GM18873 (cell line): ENCODE measurements at regions not wholly inside any gene's neighbourhood (a gene's known extent, or its start where the extent isn't known, plus 50 kb on each side); places are given as distances from the start of the nearest gene placed in this dataset.
"Not testable (repeated sequence)": the region's sequence is repeated elsewhere in the genome, so short reads cannot be mapped to it uniquely, and the experiment has no call there.

Experiments used
- ATAC-seq: cut with Tn5 transposase; IDR thresholded peaks from one replicate; pipeline ENCODE4 v1.9.1; 2021; ENCODE audit warnings: mild to moderate bottlenecking, moderate library complexity, moderate number of reproducible peaks; ENCODE audit not compliant: unreplicated experiment, low FRiP score

DNA sequence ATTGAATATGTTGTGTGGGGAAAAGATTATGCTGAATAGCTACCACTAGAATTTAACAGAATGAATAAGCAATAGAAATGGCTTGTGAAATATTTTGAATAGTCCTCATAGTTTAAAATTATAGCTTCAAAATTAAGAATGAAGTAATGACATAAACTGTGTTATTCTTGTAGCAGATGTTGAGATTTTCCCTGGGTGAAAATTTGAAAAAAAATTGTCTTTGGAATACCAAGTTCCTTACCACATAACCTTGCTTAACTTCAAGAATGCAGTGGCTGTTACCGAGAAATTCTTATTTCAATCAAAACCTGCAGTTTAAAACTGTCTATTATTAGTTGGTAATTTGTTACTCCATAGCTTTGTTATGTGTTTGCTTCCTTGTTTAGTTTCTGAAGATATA is 1268.6 kb downstream of the RAPGEF2 start:
- ATAC-seq, result no peak

DNA sequence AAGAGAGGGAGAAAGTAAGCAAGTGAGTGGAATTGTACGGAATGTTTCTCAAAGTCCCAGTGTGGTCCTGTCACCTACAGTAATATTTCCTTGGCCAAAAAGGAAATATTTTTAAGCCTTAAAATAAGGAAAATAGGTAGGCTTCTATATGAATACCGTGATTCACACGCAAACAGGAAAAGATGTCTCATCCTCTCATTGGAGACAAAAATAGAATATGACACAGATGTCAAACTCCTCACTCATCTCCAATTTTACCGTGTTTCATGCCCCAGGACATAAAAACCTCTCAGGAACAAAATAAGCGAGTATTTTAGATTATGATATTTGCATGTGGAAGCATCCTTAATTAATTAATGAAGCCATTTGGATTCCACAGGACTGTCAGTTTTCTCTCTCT is 1269.5 kb downstream of the RAPGEF2 start:
- no peak for ATAC-seq

DNA sequence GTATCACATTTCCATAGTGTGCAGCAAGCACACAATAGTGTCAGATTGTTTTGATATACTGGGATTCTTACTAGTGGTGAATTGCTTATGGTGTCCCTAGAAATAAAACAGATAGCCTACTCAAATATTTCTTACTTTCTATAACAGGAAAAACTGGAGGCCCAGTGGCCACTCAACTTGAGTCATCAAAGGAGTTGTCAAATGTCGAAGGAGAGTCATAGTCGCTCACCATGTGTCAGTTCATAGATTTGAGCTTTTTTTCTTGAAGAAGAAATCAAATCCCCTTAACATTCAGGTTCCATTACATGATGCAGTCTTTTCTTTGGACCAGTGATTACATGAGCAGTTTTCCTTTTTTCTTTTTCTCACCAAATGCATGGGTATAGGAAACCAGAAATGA is 1271.0 kb downstream of the RAPGEF2 start:
- ATAC-seq, result no peak

DNA sequence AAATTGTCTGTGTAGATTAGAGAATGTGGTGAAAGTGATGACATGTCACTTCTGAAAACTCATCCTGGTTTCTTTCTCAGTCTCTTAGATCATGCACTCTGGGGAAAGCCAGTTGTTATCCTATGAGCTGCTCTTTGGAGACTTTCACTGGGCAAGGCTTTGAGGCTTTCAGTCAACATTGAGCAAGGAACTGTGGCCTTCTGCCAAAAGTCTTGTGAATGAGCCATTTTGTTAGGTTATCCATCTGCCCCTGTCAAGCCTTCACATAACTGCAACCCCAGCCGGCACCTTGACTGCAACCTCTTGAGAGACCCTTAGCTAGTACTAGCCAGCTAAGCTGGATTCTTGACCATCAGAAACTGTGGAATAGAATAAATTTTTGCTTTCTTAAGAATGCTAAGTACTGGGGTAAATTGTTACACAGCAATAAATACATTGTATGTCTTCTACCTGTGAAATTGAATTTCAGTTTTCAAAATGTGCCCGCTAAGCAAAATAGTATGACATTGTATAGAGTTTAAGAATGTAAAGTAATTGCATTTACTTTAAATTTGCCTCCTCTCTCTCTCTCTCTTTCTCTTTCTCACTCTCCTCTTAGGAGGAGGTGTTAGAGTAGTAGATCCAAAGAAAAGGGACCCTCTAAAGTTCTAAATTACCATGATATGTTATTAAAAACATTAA is 1273.0 kb downstream of the RAPGEF2 start:
- ATAC-seq, result no peak

DNA sequence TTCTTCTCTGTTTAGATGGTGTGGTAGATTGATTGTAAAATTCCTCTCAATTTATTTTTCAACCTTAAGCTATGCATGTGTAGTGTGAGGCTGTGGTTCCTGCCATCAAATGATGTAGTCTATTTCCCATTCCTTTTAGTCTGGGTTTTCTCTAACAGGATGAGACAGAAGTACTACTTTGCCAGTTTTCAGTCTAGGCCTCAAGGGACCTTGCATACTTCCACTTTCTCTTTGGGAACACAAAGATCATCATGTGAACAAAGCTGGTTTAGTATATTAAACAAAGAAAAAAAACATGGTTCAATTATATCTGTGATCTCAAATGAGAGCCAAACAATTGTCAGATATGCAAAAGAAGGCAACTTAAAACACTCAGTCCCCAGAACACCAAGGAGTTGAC is 1284.0 kb downstream of the RAPGEF2 start:
- ATAC-seq, result no peak

DNA sequence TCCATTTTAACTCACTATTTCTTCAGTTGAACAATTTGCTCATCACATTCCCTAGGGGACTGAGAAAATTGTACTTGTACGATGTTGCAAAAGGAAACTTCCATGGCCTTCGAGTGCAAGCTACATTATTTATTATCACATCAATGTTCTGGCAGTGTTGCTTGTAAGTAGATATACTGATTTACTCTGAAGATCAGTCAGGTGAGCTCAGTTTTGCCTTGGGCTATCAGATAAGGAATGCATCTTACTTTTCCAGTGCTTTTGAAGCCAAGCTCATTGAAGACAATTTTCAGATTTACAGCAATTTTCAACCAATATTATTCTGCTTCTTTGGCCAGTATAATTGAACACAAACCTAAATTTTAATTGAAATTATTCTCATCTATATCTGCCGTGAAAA is 1296.9 kb downstream of the RAPGEF2 start:
- no peak for ATAC-seq

DNA sequence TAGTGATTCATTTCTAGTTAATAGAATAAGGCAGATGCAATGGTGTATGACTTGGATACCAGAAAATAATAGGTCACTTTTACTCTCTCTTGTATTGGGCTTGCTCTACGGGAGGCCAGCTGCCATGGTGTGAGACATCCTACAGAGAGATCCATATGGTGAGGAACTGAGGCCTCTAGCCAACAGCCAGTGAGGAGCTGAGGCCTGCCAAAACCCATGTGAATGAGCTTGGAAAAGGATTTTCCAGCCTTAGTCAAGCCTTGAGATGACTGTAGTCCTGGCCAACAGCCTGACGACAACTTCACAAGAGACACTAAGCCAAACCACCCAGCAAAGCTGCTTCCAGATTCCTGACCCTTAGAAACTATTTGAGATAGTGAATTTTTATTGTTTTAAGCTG is 1300.2 kb downstream of the RAPGEF2 start:
- no peak for ATAC-seq

DNA sequence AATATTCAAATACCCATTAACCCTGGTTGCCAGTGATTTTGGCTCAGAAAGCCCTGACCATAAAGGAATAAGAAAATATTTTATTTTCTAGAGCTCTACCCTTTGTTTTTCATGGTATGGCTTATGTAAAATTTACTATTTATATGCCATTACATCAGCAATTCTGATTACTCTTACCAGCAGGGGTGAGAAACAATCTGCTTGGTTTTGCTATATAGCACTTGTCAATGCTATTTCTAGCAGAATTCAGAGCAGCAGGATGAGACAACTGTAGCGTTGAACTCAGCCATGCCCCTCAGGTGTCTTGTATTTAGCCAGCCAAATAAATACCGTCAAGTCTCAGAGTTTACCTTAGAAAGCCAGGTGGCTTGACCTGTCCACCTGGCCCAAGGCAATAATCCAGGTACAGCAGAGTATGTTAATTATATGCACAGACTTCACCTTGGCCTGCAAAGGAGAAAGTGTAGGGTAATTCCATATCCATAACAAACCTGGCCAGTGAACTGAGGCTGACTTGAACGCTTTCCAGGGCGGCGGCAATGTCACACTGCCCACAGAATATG is 1303.5 kb downstream of the RAPGEF2 start:
- no peak for ATAC-seq

DNA sequence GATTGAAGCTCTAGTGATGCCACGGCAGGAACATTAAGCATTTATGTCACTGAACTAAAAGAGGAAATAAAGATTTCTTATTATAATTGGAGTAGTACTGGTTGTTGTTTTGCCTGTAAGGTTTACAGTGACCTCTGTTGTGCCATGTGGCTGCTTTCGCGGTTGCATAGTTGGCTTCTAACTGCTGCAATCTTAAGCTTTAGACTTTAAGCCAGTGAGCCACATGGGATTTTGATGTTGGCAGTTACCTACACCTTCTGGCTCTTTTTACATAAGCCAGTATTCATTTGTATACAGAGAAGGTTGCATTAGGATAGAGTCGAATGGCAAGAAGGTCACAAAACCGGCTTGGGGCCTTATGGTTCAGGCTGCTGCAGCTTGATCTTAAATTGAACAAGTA is 1311.6 kb downstream of the RAPGEF2 start:
- ATAC-seq, result no peak

DNA sequence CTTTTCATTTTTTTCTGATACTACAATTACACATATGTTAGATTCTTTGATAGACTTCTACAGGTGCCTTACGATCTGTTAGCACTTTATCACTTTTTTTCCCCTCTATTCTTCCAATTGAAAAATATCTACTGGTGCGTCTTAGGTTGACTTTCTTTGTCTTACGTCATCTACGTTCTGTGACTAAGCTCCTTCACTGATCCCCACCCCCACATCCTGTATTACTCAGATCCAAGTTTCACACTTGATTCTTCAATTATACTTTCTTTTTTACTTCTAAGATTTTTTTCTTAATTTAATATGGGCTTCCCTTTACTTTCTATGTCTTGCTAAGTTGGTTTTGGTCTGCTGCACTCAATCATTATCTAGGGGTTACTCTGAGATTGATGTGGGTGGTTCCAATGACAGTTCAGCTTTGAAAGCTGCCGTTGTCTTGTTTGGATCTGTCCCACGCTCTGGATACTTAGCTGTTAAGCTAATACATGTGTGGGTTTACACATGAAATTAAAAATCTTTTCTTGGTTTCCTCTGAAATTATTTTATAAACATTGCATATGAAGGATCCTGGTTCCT is 1321.1 kb downstream of the RAPGEF2 start:
- ATAC-seq, result no peak

DNA sequence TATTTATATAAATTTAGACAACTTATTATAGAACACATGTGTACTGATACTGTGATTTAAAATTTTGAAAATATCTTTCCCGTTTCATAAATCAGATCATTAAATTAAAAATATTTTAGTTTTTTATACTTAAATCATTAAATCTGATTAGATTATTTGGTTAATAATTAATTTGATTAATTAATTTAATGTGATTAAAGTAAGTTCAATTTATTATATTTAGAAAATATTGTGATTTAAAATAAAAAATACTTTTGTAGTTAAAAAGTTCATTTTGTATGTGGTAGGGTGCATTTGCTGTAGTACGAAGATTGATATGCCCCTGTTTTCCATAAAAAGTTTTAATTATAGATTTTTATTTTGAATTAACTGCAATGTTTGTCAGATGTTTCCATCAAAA is 1323.4 kb downstream of the RAPGEF2 start:
- no peak for ATAC-seq

DNA sequence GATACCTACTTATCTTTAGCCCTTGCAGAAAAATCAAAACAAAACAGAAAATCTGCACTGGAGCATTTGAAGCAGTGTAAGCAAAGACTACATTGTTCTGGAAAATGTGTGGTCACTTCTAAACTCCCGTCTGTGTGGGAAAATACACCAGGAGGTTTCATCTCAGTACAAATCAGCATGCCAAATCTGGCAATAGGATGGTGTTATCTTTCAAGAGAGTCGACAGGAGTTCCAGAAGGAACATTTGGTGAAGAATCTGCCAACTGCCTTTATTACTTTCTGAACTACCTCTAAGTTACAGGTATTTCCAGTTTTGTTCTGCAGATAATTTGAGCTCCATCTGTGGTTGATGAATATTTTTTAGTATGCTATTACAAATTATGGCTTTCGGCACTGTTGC is 1348.0 kb downstream of the RAPGEF2 start:
- ATAC-seq, result no peak

DNA sequence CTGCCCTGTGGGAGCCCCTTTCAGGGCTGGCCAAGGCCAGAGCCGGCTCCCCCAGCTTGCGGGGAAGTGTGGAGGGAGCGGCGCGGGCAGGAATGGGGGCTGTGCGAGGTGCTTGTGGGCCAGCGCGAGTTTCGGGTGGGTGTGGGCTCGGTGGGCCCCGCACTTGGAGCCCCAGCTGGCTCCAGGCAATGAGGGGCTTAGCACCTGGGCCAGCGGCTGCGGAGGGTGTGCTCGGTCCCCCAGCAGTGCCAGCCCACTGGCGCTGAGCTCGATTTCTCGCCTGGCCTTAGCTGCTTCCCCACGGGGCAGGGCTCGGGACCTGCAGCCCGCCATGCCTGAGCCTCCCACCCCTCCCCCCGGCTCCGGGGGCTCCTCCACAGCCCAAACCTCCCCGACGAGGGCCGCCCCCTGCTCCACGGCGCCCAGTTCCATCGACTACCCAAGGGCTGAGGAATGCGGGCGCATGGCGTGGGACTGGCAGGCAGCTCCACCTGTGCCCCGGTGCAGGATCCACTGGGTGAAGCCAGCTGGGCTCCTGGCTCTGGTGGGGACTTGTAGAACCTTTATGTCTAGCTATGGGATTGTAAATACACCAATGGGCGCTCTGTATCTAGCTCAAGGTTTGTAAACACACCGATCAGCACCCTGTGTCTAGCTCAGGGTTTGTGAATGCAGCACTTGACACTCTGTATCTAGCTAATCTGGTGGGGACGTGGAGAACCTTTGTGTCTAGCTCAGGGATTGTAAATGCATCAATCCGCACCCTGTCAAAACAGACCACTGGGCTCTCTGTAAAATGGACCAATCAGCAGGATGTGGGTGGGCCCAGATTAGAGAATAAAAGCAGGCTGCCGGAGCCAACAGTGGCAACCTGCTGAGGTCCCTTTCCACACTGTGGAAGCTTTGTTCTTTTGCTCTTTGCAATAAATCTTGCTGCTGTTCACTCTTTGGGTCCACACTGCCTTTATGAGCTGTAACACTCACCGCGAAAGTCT is 1379.1 kb downstream of the RAPGEF2 start:
- not testable (repeated sequence) for ATAC-seq

DNA sequence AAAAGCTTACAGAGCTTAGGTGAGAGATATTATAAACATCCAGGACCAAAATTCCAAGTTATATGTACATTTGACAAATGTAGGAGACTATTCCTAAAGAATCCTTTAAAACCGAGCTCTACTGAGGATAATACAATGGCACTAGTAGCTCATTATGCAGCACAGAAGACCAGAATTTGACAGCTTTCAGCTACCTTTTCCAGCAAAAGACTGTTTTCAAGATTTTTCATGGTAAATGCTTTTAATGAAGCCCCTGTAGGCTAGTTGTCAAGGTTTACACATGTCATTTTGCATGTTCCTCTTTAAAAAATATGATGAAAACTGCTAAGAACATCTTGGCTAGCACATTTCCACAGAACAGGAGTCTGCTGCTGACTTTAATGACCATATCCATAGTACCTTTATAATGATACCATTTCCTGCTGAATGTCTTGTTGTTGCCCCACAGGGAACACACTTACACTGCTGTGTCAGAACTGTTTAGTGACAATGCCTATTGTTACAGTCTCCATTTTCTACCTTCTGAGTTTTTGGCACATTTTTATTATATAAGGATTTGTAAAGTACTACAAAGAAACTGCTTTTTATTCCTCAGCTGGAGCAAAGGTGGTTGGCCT is 1382.3 kb downstream of the RAPGEF2 start:
- ATAC-seq, result no peak

DNA sequence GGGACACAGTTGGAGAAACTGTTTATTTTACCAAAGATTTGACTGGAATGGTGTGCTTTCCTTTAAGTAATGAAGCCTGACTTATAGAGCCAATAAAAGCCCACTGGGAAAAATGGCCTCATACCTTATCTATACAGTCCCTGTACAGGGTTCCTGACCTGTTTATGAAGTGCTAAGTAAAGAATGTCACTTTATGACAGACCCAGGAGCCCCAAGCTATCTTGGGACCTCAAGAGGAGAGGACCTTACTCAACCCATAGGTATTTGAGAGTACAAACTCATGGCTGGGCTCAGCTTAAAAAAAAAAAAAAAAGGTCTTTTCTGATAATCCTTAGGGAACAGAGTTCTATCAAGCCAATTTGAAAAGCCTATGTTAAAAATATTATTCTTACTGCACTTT is 1389.3 kb downstream of the RAPGEF2 start:
- ATAC-seq, result no peak

DNA sequence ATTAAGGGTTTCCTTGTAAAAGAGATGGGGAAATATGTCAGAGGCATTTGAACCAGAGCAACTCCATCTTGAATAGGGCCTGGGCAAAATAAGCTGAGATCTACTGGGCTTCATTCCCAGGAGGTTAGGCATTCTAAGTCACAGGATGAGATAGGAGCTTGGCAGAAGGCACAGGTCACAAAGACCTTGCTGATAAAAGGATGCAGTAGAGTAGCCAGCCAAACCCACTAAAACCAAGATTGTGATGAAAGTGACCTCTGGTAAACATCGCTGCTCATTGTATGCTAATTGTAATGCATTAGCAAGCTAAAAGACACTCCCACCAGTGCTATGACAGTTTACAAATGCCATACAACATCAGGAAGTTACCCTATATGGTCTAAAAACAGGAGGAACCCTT is 1390.3 kb downstream of the RAPGEF2 start:
- no peak for ATAC-seq

DNA sequence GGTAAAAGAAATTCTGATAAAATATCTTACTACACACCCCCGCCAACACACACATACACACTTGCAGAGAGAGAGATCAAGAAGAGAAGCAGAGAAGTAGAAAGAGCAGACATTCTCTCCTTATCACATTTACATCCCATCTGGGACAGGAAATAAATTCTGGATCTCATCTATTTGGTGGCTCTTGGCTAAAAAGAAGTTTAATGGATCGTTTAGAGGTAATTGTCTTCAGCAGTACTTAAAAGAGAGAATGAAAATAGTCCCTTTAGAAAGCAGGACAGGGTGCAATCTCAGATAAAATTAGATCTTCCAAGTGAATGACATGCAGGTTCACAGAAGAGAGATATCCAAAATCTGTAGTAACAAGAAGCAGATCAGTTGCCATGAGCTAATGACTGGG is 1392.5 kb downstream of the RAPGEF2 start:
- no peak for ATAC-seq

DNA sequence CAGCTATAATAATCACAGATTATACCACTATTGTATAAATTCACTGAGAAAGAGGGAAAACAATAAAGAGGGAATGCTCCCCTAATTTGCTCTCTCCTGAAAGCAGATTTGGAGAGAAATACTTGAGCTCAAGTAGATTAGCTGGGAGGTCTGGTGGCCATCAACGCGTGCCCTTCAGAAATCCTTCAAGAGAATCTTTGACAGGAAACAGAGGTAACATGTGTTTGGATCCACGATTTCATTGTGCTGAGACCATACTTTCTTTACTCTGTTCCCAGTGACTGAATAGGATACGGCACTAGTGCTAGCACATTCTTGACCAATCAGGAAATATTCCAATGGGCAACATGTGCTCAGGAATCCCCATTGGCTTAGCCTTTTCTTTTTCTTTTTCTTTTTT is 1395.3 kb downstream of the RAPGEF2 start:
- no peak for ATAC-seq

DNA sequence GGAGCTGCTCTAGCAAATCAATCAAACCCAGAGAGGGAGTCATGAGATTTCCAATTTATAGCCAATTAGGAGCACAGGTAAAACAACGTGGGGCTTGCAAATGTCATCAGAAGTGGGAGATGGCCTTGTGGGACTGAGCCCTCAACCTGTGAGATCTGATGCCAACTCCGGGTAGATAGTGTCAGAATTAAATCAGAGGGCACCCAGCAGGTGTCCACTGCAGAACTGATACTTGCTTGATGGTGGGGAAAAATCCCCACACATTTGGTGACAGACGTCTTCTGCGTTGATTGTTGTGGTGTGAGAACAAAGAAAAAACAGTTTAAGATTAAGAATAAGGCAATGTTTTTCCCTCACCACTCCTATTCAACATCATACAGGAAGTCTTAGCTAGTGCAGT is 1402.8 kb downstream of the RAPGEF2 start:
- ATAC-seq, result no peak

DNA sequence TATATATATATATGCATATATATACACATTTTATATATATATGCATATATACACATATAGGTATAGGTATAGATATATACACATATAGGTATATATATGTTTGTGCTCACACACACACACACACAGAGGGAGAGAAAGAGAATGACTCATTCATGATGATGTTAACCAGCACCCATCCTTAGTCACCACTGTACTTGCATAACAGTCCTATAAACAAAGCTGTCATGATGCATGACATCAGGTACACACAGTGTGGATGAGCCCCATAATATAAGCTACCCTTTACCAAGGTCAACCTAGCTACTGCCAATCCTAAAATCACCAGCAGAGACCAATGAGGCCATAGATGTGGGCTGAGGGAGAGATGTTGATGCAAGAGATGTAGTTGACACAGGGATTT is 1408.0 kb downstream of the RAPGEF2 start:
- no peak for ATAC-seq

DNA sequence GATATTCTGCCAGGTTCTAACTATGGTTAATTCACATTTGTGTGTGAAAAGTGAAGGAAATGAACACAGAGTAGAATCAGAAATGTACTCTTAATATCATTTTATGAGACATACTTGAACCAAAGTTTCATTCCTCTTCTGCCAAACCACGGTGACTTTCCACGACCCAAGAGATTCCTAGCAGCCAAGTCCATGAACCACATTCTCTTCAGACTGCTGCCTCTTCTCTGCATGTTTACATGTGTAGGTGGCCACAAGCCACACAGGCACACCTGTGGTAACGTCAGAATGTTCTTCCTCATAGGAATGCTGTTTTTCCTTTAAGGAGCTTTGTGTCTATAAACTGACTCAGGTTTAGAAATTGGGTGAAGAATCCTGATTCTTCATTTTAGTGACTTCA is 1411.2 kb downstream of the RAPGEF2 start:
- no peak for ATAC-seq
